ENCODE measurements at regions not wholly inside any gene's neighbourhood (a gene's known extent, or its start where the extent isn't known, plus 50 kb on each side); places are given as distances from the start of the nearest gene placed in this dataset.

DNA sequence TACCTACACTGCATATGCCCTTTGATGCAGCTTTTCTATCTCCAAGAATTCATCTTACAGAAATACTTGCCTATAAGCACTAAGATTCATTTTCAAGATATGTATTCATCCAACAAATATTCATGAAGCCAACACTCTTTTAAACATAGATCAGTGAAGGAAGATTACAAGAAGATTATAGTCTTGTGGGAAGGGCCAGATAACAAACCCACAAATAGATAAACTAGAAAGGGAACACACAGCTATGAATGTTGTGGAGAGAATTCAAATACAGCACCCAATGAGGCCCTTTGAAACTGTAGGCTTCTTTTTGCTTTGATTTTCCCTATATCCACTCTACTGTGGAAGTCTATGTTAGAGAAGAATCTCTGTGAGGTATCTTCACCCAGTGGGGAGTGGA lies 186.7 kb upstream of the RBMS1 start:
- no peak for DNase-seq

- no peak for DNase-seq
These were observed 187.4 kb upstream of the RBMS1 start for GRCh38 chr2:160680974-160681373.

DNA sequence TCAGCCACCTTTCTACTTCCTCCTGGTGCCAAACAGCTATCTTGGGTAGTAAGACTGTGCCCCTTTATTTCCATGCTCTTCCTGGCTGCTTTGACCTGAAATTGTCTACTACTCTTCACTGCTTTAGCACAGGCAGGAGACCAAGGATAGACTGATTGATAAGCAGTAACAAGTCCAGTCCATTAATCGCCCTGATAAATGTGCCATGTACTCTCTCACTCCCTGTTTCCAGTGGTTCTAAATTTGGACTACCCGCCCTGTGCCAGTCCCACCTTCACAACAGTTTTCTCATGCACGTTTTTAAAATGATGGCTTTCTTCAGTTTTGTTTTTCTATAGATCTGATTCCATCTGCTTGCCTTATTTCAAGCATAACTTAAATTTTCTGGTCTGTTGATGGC lies 189.6 kb upstream of the RBMS1 start:
- DNase-seq, result no peak

DNA sequence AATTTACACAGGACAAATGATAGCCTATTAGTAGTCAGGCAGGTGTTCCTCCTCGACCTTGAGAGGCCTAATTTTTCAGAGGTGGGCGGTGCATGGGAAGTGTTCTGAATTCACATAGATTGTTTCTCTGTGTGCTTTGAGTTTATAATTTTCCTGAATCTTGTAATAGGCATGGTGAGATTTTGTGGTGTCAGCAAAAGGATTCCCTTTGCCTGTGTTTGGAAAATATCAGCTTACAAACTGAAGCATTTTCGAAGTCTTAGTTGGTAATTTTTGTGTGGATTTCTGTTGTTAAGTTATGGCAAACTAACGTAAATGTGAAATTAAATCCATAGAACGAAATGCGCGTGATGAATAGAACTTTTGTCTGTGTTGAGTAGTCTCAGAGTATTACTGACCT lies 194.0 kb upstream of the RBMS1 start:
- no peak for DNase-seq

DNA sequence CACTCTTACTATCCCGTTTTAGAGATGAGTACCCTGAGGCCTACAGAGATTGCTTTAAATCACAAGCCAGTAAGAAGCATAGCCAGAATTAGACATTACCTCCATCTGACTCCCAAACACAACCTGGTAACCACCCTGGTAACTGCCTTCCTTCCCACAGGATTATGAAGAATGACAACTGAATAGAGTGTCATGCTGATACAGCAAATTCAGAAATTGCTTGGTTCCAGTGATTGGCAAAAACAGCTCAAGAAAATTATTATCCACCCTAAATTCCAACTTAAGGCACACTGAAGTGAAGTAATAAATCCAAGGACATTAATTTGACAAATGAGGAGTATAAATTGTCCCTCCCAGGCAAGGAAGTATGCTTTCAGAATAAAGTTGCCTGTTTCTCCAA lies 195.8 kb upstream of the RBMS1 start:
- no peak for DNase-seq

DNA sequence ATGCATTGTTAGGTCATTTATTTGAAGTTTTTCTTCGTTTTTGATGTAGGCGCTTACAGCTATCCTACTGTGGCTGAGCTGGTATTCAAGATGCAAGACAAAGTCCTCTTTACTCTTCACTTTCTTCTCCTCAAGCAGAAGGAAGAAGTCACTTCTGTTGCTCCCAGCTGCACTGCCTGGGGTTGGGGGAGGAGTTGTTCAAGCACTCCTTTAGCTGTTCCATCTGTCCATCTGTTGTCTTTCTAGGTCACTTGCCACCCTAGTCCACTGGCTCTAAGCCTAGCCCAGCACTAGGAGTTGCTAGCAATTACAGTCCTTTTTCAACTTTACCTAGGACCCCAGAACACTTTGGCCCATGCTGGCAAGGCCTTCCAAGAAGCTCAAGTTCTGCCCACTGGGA lies 200.6 kb upstream of the RBMS1 start:
- DNase-seq, result no peak

DNA sequence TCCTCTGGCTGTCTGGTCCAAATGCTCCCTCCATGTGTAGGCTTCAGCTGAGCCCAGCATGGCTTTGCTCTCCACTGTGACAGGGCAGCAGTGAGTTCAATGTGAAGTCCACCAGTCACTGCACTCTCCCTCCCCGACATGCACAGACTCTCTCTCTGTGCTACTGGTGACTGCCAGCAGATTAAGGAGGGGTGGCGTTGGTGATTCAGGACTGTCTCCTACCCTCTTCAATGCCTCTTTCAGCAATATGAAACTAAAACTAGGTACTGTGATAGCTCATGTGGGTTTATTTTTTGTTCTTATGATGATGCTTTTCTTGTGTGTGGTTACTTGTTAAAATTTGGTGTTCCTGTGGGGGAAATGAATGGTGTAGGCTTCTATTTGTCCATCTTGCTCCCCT lies 201.0 kb upstream of the RBMS1 start:
- DNase-seq, result no peak

- DNase-seq, result no peak
These were observed 201.9 kb upstream of the RBMS1 start for GRCh38 chr2:160695402-160696086.

- no peak for DNase-seq
These were observed 202.5 kb upstream of the RBMS1 start for GRCh38 chr2:160696087-160696452.

DNA sequence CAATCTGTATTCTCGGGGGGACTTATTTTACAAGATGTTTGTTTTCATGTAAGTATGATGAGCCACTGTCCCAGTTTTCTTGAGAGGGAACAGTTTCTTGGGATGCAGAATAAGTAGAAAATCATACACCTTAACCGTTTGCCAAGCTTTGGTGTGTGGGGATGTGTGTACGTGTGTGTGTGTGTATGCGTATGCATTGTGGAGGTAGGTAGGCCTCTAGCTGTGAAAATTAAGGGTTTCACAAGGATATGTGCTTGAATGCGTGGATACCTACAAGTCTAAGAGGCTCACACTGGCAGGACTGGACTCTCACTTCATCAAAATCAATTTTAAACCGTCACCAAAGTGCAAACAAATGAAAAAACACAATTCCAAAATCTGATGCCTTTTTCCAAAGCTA lies 204.2 kb upstream of the RBMS1 start:
- DNase-seq, result no peak

GRCh38 chr2:160700021-160700814 lies 206.6 kb upstream of the RBMS1 start:
- no peak for DNase-seq

- no peak for DNase-seq
These were observed 208.2 kb upstream of the RBMS1 start for GRCh38 chr2:160701822-160702221.

GRCh38 chr2:160702754-160703153 lies 209.1 kb upstream of the RBMS1 start:
- no peak for DNase-seq

GRCh38 chr2:160703648-160704585 lies 210.3 kb upstream of the RBMS1 start:
- no peak for DNase-seq

- DNase-seq, result no peak
These were observed 221.8 kb upstream of the RBMS1 start for GRCh38 chr2:160715428-160715827.

DNA sequence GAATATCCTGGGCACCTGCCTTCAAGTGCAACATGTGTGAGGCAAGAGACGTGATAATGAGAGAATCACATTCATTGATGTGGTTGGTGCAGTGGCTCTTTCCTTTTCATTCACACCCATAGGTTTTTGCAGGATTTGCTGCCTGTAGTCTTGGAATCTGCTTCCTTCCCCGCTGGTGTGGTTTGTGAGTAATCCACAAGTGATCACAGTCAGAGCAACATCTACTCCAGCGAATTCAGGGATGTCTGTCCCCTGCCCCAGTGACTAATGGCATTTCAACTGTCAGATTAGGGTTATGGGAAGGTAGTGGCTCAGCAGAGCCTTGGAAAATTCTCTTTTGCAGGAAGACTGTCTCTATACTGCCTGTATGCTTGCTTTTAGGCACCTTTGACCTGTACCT lies 225.5 kb upstream of the RBMS1 start:
- DNase-seq, result no peak

GRCh38 chr2:160720098-160720497 lies 226.5 kb upstream of the RBMS1 start:
- DNase-seq, result no peak

DNA sequence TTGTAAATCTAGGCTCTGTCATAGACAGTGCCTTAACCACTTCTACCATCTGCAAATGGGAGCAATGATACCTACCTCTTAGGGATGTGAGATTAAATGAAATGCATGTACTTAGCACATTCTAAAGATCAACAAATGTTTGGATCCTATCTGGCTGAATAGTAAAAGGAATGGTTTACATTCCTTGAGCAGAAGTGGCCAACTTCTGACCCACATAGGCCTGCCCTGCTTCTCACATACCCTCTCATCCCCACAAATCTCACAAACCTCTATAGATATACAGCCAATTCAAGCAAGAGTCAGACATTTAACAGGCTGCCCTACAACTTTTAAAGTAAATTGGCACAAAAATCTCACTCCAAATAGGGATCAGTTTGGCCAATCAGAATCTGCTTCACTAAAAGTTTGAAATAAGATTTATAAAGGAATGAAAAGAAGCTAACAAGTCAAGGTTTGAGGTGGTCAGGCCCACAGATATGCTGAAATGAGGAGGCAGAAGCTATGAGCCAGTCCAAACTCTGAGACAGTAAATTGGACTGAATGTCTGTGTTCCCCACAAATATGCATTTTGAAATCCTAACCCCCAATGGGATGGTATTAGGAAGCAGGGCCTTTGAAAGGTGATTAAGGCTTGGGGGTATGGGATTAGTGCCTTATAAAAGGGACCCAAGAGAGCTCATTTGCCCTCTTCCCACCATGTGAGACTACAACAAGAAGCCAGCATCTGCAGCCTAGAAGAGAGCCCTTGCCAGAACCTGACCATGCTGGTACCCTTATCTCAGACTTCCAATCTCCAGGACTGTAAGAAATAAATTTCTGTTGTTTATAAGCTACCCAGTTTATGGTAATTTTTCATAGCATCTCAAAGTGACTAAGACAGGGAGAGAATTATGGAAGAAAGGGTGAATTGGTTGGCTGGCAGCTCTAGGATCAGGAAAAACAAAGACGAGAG lies 227.8 kb upstream of the RBMS1 start:
- DNase-seq, result no peak

GRCh38 chr2:160726046-160726445 lies 232.4 kb upstream of the RBMS1 start:
- DNase-seq, result no peak

DNA sequence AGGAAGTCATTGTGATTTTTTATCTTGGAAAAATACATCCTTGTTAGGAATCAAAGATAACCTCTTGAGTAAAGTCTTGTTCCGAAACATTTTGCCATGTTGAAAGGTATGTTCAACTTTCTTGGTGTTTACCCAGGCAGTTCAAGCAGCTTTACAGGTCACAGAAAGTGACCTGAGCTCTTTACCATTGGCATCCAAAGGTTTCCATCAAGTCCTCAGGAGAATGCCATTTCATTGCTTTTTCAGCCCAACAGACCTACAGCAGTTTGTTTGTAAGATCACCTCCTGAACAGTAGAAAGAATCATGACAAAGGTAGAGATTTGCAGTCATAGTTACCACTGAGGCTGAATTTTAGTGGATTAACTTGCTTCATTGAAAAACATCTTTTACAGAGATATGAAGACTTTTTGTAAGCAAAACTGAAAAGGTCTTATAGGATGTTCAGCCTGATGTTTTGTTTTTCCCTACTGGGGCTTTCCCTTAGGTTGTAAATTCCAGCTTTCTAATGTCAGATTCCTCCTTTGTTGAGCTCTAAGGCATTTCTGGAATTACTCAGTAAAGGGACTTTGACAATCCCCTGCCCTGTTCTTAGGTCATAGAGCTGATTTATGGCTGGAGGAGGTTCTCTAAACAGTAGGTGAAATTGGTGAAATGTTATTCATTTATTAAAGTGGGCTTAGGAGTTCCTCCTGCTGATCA lies 236.8 kb upstream of the RBMS1 start:
- no peak for DNase-seq

DNA sequence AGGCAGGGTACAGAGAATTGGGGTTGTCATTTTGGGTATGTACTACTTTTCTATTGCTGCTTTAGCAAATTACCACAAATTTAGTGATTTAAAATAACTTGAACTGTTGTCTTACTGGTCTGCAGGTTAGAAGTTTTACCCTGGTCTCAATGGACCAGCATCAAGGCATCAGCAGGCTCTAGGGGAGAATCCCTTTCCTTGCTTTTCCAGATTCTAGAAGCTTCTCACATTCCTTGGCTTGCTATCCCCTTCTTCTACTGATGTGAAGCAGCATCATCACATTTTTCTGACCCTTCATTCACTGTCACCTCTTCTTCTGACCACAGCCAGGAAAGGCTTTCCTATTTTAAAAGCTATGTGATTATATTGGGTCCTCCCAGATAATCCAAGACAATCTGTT lies 237.8 kb upstream of the RBMS1 start:
- DNase-seq, result no peak

- no peak for DNase-seq
These were observed 238.2 kb upstream of the RBMS1 start for GRCh38 chr2:160731856-160732255.
